ENCODE measurements at regions not wholly inside any gene's neighbourhood (a gene's known extent, or its start where the extent isn't known, plus 50 kb on each side); places are given as distances from the start of the nearest gene placed in this dataset.
A peak's percentile ranks its signal among the peaks of the same experiment; 100 is the strongest.
"Not testable (repeated sequence)": the region's sequence is repeated elsewhere in the genome, so short reads cannot be mapped to it uniquely, and the experiment has no call there.

- DNase-seq = not testable (repeated sequence)
Observed at GRCh38 chr2:64252251-64252978, 108.2 kb upstream of the PELI1 start.

- not testable (repeated sequence) for DNase-seq
Observed at GRCh38 chr2:64253421-64253820, 109.2 kb upstream of the PELI1 start.

- no peak for DNase-seq
Observed at GRCh38 chr2:64258566-64258965, 114.3 kb upstream of the PELI1 start.

GRCh38 chr2:64259312-64259711 lies 115.1 kb upstream of the PELI1 start:
- DNase-seq = peak; percentile 53

- DNase-seq = no peak
Observed at GRCh38 chr2:64260093-64260803, 116.0 kb upstream of the PELI1 start.

GRCh38 chr2:64260817-64261216 lies 116.6 kb upstream of the PELI1 start:
- DNase-seq = no peak

- no peak for DNase-seq
Observed at GRCh38 chr2:64262071-64262470, 117.9 kb upstream of the PELI1 start.

GRCh38 chr2:64262816-64263215 lies 118.6 kb upstream of the PELI1 start:
- no peak for DNase-seq

- no peak for DNase-seq
Observed at GRCh38 chr2:64263315-64263714, 119.1 kb upstream of the PELI1 start.

GRCh38 chr2:64267699-64268098 lies 123.5 kb upstream of the PELI1 start:
- DNase-seq = no peak

GRCh38 chr2:64268330-64269048 lies 124.3 kb upstream of the PELI1 start:
- DNase-seq = no peak

- no peak for DNase-seq
Observed at GRCh38 chr2:64273524-64274398, 129.5 kb upstream of the PELI1 start.

- no peak for DNase-seq
Observed at GRCh38 chr2:64274399-64275173, 130.4 kb upstream of the PELI1 start.

GRCh38 chr2:64275174-64275466 lies 130.9 kb upstream of the PELI1 start:
- no peak for DNase-seq

GRCh38 chr2:64276417-64277095 lies 132.3 kb upstream of the PELI1 start:
- no peak for DNase-seq

GRCh38 chr2:64277101-64277849 lies 133.1 kb upstream of the PELI1 start:
- no peak for DNase-seq

- not testable (repeated sequence) for DNase-seq
Observed at GRCh38 chr2:64280812-64281211, 136.6 kb upstream of the PELI1 start.

GRCh38 chr2:64283006-64283570 lies 138.9 kb upstream of the PELI1 start:
- DNase-seq = no peak

GRCh38 chr2:64283641-64284361 lies 139.6 kb upstream of the PELI1 start:
- DNase-seq = no peak

- DNase-seq = no peak
Observed at GRCh38 chr2:64284751-64285150, 140.5 kb upstream of the PELI1 start.

Data from COR-L47 (cell line).